ENCODE measurements at regions not wholly inside any gene's neighbourhood (a gene's known extent, or its start where the extent isn't known, plus 50 kb on each side); places are given as distances from the start of the nearest gene placed in this dataset.

- TF ChIP-seq CTCF (conservative IDR thresholded peaks at IDR 0.05 in 1 of 2, IDR thresholded peaks at IDR 0.05 in 1 of 2; ENCODE audit: low read depth in 1 of 2, low read length in 2 of 2) (no peak), EZH2 (IDR thresholded peaks at IDR 0.05; ENCODE audit: low read length, missing control alignments) (no peak)
Measured at GRCh38 chr21:41603476-41603875, 95.5 kb upstream of the TMPRSS2 start.

Measured in fibroblast of lung (primary cell).